ENCODE measurements at regions not wholly inside any gene's neighbourhood (a gene's known extent, or its start where the extent isn't known, plus 50 kb on each side); places are given as distances from the start of the nearest gene placed in this dataset.
"Not testable (repeated sequence)": the region's sequence is repeated elsewhere in the genome, so short reads cannot be mapped to it uniquely, and the experiment has no call there.

DNA sequence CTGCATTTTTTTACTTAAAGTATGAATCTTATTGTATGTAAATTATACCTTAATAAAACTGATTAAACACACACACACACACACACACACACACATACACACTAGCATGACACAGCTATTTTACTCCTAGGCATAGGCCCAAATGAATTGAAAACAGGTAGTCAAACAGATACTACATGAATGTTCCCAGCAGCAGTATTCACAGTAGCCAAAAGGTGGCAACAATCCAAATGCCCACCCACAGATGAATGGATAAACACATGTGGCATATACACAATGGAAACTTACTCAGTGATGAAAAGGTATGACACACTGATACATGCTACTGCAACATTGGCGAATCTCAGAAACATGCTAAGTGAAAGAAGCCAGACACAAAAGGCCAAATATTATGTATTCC is 223.5 kb downstream of the CYB561 start:
- H3K36me3 ChIP-seq (ENCODE audit: control insufficient read depth in 2 of 3, insufficient read depth in 3 of 3, low read length in 3 of 3), result no peaks in the 10 kb centered on the region
- DNase-seq, result no peak
- H3K27me3 ChIP-seq (ENCODE audit: control insufficient read depth, insufficient read depth, low read length), result no peaks in the 10 kb centered on the region
- no peak overlapping the region for H3K27ac ChIP-seq (ENCODE audit: low read depth in 2 of 2, low read length in 2 of 2)
- no peak overlapping the region for H3K4me3 ChIP-seq (ENCODE audit: low read length in 3 of 3)
- intact Hi-C loops (cut with DNase I), result no loop called here
- TF ChIP-seq CTCF (IDR thresholded peaks at IDR 0.05; ENCODE audit: borderline replicate concordance, extremely low read depth, insufficient read depth), result no peak
- H3K4me1 ChIP-seq (ENCODE audit: control insufficient read depth in 2 of 3, insufficient read depth in 2 of 3, low read depth in 1 of 3, low read length in 3 of 3), result no peaks in the 10 kb centered on the region
- no peak for FAIRE-seq
- H3K9ac ChIP-seq (ENCODE audit: low read length in 3 of 3), result no peak overlapping the region
- H3K9me3 ChIP-seq (ENCODE audit: control insufficient read depth in 2 of 3, insufficient read depth in 1 of 3, low read length in 3 of 3), result no peaks in the 10 kb centered on the region

DNA sequence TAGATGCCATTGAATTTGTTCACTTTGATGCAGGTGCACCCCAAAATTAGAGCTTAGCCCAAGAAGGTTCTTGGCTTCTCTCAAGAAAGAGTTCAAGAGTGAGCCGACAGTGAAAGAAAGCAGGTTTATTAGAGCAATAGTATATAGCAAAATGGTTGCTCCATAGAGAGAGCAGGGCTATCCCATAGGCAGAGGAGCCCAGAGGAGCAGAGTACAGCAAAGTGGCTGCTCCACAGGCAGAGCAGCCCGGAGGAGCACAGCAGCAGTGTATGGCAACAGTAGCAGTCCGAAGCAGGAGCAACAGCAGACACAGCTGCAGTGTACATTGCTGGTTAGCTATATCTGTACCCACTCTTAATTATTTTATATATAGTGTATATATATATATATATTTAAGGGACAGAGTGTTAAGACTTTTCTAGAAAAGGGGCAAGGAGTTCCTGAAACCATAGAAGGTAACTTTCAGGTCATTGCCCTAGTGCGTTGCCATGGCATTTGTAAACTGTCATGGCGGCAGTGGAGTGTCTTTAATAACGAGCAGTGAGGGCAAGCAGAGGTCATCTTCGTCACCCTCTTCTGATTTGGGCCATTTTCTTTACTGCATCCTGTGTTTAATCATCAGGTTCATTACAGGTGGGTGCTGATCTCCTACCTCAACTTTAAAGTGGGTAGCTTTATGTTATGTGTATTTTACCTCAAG is 222.7 kb downstream of the CYB561 start:
- no peak overlapping the region for H3K9ac ChIP-seq (ENCODE audit: low read length in 3 of 3)
- no peaks in the 10 kb centered on the region for H3K9me3 ChIP-seq (ENCODE audit: control insufficient read depth in 2 of 3, insufficient read depth in 1 of 3, low read length in 3 of 3)
- DNase-seq (no peak), FAIRE-seq (no peak)
- no peak overlapping the region for H3K4me3 ChIP-seq (ENCODE audit: low read length in 3 of 3)
- H3K27ac ChIP-seq (ENCODE audit: low read depth in 2 of 2, low read length in 2 of 2), result no peak overlapping the region
- H3K36me3 ChIP-seq (ENCODE audit: control insufficient read depth in 2 of 3, insufficient read depth in 3 of 3, low read length in 3 of 3), result no peaks in the 10 kb centered on the region
- TF ChIP-seq CTCF (IDR thresholded peaks at IDR 0.05; ENCODE audit: borderline replicate concordance, extremely low read depth, insufficient read depth), result no peak
- H3K4me1 ChIP-seq (ENCODE audit: control insufficient read depth in 2 of 3, insufficient read depth in 2 of 3, low read depth in 1 of 3, low read length in 3 of 3), result no peaks in the 10 kb centered on the region
- no peaks in the 10 kb centered on the region for H3K27me3 ChIP-seq (ENCODE audit: control insufficient read depth, insufficient read depth, low read length)
- intact Hi-C loops (cut with DNase I), result no loop called here

GRCh38 chr17:63224644-63225043 is 221.5 kb downstream of the CYB561 start:
- intact Hi-C loops (cut with DNase I), result no loop called here
- H3K4me3 ChIP-seq (ENCODE audit: low read length in 3 of 3), result no peak overlapping the region
- no peak for TF ChIP-seq CTCF (IDR thresholded peaks at IDR 0.05; ENCODE audit: borderline replicate concordance, extremely low read depth, insufficient read depth)
- no peaks in the 10 kb centered on the region for H3K36me3 ChIP-seq (ENCODE audit: control insufficient read depth in 2 of 3, insufficient read depth in 3 of 3, low read length in 3 of 3)
- DNase-seq, result no peak
- no peaks in the 10 kb centered on the region for H3K4me1 ChIP-seq (ENCODE audit: control insufficient read depth in 2 of 3, insufficient read depth in 2 of 3, low read depth in 1 of 3, low read length in 3 of 3)
- no peak overlapping the region for H3K9ac ChIP-seq (ENCODE audit: low read length in 3 of 3)
- no peaks in the 10 kb centered on the region for H3K27me3 ChIP-seq (ENCODE audit: control insufficient read depth, insufficient read depth, low read length)
- no peak for FAIRE-seq
- H3K27ac ChIP-seq (ENCODE audit: low read depth in 2 of 2, low read length in 2 of 2), result no peak overlapping the region
- H3K9me3 ChIP-seq (ENCODE audit: control insufficient read depth in 2 of 3, insufficient read depth in 1 of 3, low read length in 3 of 3), result no peaks in the 10 kb centered on the region

- H3K27ac ChIP-seq (ENCODE audit: low read depth in 2 of 2, low read length in 2 of 2); H3K4me1 ChIP-seq (ENCODE audit: control insufficient read depth in 2 of 3, insufficient read depth in 2 of 3, low read depth in 1 of 3, low read length in 3 of 3); H3K4me3 ChIP-seq (ENCODE audit: low read length in 3 of 3); FAIRE-seq; H3K9ac ChIP-seq (ENCODE audit: low read length in 3 of 3); DNase-seq; H3K9me3 ChIP-seq (ENCODE audit: control insufficient read depth in 2 of 3, insufficient read depth in 1 of 3, low read length in 3 of 3); intact Hi-C loops (cut with DNase I); H3K36me3 ChIP-seq (ENCODE audit: control insufficient read depth in 2 of 3, insufficient read depth in 3 of 3, low read length in 3 of 3); H3K27me3 ChIP-seq (ENCODE audit: control insufficient read depth, insufficient read depth, low read length): not testable (repeated sequence)
Observed at GRCh38 chr17:63226720-63227119, 219.4 kb downstream of the CYB561 start.

- H3K4me1 ChIP-seq (ENCODE audit: control insufficient read depth in 2 of 3, insufficient read depth in 2 of 3, low read depth in 1 of 3, low read length in 3 of 3); intact Hi-C loops (cut with DNase I); H3K9ac ChIP-seq (ENCODE audit: low read length in 3 of 3); FAIRE-seq; H3K27ac ChIP-seq (ENCODE audit: low read depth in 2 of 2, low read length in 2 of 2); H3K4me3 ChIP-seq (ENCODE audit: low read length in 3 of 3); H3K9me3 ChIP-seq (ENCODE audit: control insufficient read depth in 2 of 3, insufficient read depth in 1 of 3, low read length in 3 of 3); H3K36me3 ChIP-seq (ENCODE audit: control insufficient read depth in 2 of 3, insufficient read depth in 3 of 3, low read length in 3 of 3); DNase-seq; H3K27me3 ChIP-seq (ENCODE audit: control insufficient read depth, insufficient read depth, low read length): not testable (repeated sequence)
Observed at GRCh38 chr17:63231015-63231620, 215.0 kb downstream of the CYB561 start.

Measured in kidney (tissue), 13 donors.